PC-9 (cell line): ENCODE measurements at regions not wholly inside any gene's neighbourhood (a gene's known extent, or its start where the extent isn't known, plus 50 kb on each side); places are given as distances from the start of the nearest gene placed in this dataset.

Experiments used
- EZH2 ChIP-seq: fragments of 200-600 bp; sonication (generic); IDR thresholded peaks from 2 replicates; pipeline ENCODE4 v1.8.0; 2017; ENCODE audit warnings: antibody characterized with exemption, low read depth
- TF ChIP-seq, protein P1 (sequence below): fragments of 200-600 bp; sonication (generic); conservative IDR thresholded peaks from 2 replicates; pipeline ENCODE4 v1.6.1; 2017; ENCODE audit warnings: mixed run types, antibody characterized with exemption, mild to moderate bottlenecking, moderate library complexity

DNA sequence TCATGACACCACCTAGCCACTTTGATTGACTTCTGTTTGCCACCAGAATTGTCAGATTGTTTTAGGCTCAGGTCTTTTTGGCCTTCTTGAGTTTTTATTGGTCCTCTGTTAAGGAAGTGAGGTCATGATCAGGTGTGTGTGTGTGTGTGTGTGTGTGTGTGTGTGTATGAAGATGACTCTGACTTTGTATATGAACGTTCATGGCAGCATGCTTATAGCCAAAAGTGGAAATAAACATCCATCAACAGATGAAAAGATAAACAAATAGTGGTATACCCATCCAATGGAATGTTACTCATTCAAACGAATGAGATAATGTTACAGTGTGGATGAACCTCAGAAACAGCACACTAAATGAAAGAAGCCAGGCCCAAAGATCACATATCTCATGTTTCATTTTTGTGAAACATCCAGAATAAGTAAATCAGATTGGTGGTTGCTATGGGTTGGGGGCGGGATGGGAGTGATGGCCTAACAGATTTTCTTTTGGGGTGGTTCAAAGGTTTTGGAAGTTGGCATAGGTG, 258.6 kb downstream of the KTN1 start:
- TF ChIP-seq, protein P1, sequence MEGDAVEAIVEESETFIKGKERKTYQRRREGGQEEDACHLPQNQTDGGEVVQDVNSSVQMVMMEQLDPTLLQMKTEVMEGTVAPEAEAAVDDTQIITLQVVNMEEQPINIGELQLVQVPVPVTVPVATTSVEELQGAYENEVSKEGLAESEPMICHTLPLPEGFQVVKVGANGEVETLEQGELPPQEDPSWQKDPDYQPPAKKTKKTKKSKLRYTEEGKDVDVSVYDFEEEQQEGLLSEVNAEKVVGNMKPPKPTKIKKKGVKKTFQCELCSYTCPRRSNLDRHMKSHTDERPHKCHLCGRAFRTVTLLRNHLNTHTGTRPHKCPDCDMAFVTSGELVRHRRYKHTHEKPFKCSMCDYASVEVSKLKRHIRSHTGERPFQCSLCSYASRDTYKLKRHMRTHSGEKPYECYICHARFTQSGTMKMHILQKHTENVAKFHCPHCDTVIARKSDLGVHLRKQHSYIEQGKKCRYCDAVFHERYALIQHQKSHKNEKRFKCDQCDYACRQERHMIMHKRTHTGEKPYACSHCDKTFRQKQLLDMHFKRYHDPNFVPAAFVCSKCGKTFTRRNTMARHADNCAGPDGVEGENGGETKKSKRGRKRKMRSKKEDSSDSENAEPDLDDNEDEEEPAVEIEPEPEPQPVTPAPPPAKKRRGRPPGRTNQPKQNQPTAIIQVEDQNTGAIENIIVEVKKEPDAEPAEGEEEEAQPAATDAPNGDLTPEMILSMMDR = no peak
- TF ChIP-seq EZH2 = no peak
